Endothelial cell of umbilical vein (primary cell): ENCODE measurements at regions not wholly inside any gene's neighbourhood (a gene's known extent, or its start where the extent isn't known, plus 50 kb on each side); places are given as distances from the start of the nearest gene placed in this dataset.
"Not testable (repeated sequence)": the region's sequence is repeated elsewhere in the genome, so short reads cannot be mapped to it uniquely, and the experiment has no call there.

ENCODE experiments used
- BruUV-seq: library from RNA; stranded (reverse); fragments of 400-500 nt; replicated peaks from 2 replicates; lab custom pipeline; 2021; lab: Mats Ljungman, UMichigan
- CTCF ChIA-PET: fragments of 300-600, 350-600 bp; sonication (Branson Sonifier 250); formaldehyde crosslinking; loops from one replicate; lab custom pipeline; 2021; ENCODE audit warnings: antibody characterized with exemption, inconsistent platforms; lab: Charles Lee
- POLR2A ChIA-PET: fragments of 300-600, 350-600 bp; sonication (Branson Sonifier 250); formaldehyde crosslinking; loops from one replicate; lab custom pipeline; 2021; ENCODE audit warnings: antibody characterized with exemption, inconsistent platforms; lab: Charles Lee
- DNase-seq: peaks from one replicate; pipeline ENCODE4 v3.0.0-alpha.2; 2011; ENCODE audit warnings: low read depth, low spot score
- FAIRE-seq: peaks from 2 replicates; lab custom pipeline; 2011; peaks lifted over from hg19 to GRCh38; lab: Jason Lieb, UNC
- H2AFZ ChIP-seq: 2 replicates; pipeline ENCODE4 v1.6.0; 2012; ENCODE audit warnings: low read depth, low read length, control low read depth, inconsistent platforms
- H3K27ac ChIP-seq: 2 replicates; pipeline ENCODE4 v1.5.1; 2011; ENCODE audit warnings: low read depth, mild to moderate bottlenecking, control low read depth, low read length, moderate library complexity; ENCODE audit not compliant: insufficient read depth
- H3K27me3 ChIP-seq, 2 experiments: 2 replicates each; pipeline versions ENCODE4 v1.6.0 to v1.6.1; 2011; ENCODE audit warnings: low read length in 2 of 2, mixed read lengths in 1 of 2; ENCODE audit not compliant: control insufficient read depth in 2 of 2, insufficient read depth in 2 of 2
- H3K36me3 ChIP-seq, 2 experiments: 2 replicates in 1 of 2; 3 replicates in 1 of 2; pipeline ENCODE4 v1.5.1; 2011; ENCODE audit warnings: low read length in 2 of 2, mild to moderate bottlenecking in 1 of 2, moderate library complexity in 1 of 2; ENCODE audit not compliant: control insufficient read depth in 2 of 2, insufficient read depth in 2 of 2; ENCODE audit errors: extremely low read depth in 1 of 2
- H3K4me1 ChIP-seq: 3 replicates; pipeline ENCODE4 v1.5.1; 2011; ENCODE audit warnings: mild to moderate bottlenecking, low read length; ENCODE audit not compliant: control insufficient read depth, insufficient read depth; ENCODE audit errors: extremely low read depth
- H3K4me2 ChIP-seq: 2 replicates; pipeline ENCODE4 v1.6.1; 2011; ENCODE audit warnings: low read length, control low read depth, mixed read lengths; ENCODE audit not compliant: insufficient read depth
- H3K4me3 ChIP-seq, 3 experiments: fragments of 200-600 bp in 1 of 3; sonication (generic), shearing (Covaris generic) in 1 of 3; replicated peaks in 1 of 3; 2 replicates each; pipeline ENCODE4 v1.5.1; 2011 to 2016; ENCODE audit warnings: control low read depth in 3 of 3, low read length in 3 of 3, mild to moderate bottlenecking in 2 of 3, inconsistent platforms in 1 of 3, low read depth in 1 of 3, moderate library complexity in 1 of 3; ENCODE audit not compliant: insufficient read depth in 1 of 3
- H3K79me2 ChIP-seq: 2 replicates; pipeline ENCODE4 v1.6.0; 2012; ENCODE audit warnings: low read length, inconsistent platforms; ENCODE audit not compliant: control insufficient read depth, insufficient read depth
- H3K9ac ChIP-seq: replicated peaks from 2 replicates; pipeline ENCODE3; 2011; ENCODE audit warnings: low read length, control low read depth; ENCODE audit not compliant: insufficient read depth; ENCODE audit errors: extremely low read depth
- H3K9me1 ChIP-seq: replicated peaks from 3 replicates; pipeline ENCODE4 v1.6.0; 2011; ENCODE audit warnings: mild to moderate bottlenecking, low read length; ENCODE audit not compliant: control insufficient read depth, insufficient read depth; ENCODE audit errors: extremely low read depth
- H3K9me3 ChIP-seq: replicated peaks from 2 replicates; pipeline ENCODE4 v1.5.1; 2012; ENCODE audit warnings: low read length, inconsistent platforms; ENCODE audit not compliant: control insufficient read depth, insufficient read depth
- H4K20me1 ChIP-seq: replicated peaks from 2 replicates; pipeline ENCODE3; 2011; ENCODE audit warnings: mild to moderate bottlenecking, low read length; ENCODE audit not compliant: control insufficient read depth, insufficient read depth; ENCODE audit errors: extremely low read depth
- EZH2 ChIP-seq: IDR thresholded peaks from 2 replicates; pipeline ENCODE4 v1.6.1; 2012; ENCODE audit warnings: borderline replicate concordance, low read depth, mild to moderate bottlenecking, moderate library complexity, low read length, inconsistent platforms; ENCODE audit not compliant: severe bottlenecking
- FOS ChIP-seq: IDR thresholded peaks from 2 replicates; pipeline ENCODE4 v1.6.1; 2011; ENCODE audit warnings: mild to moderate bottlenecking, low read length, moderate library complexity, borderline replicate concordance; ENCODE audit not compliant: insufficient read depth
- GATA2 ChIP-seq: IDR thresholded peaks from 2 replicates; pipeline ENCODE4 v1.7.0; 2011; ENCODE audit warnings: low read depth, mild to moderate bottlenecking, moderate library complexity, mixed read lengths, low read length; ENCODE audit not compliant: insufficient read length, insufficient read depth
- JUN ChIP-seq: IDR thresholded peaks from 2 replicates; pipeline ENCODE4 v1.6.1; 2011; ENCODE audit warnings: borderline replicate concordance, low read depth; ENCODE audit not compliant: insufficient read length, insufficient read depth
- MYC ChIP-seq: IDR thresholded peaks from one replicate; pipeline ENCODE4 v1.6.1; 2011; ENCODE audit warnings: mild to moderate bottlenecking, low read depth, low read length
- POLR2A ChIP-seq: IDR thresholded peaks from 2 replicates; pipeline ENCODE4 v1.6.1; 2012; ENCODE audit warnings: low read depth, mild to moderate bottlenecking, control low read depth, low read length
- POLR2AphosphoS5 ChIP-seq: IDR thresholded peaks from 2 replicates; pipeline ENCODE4 v1.6.1; 2012; ENCODE audit warnings: low read depth, mild to moderate bottlenecking, control low read depth, low read length, moderate library complexity; ENCODE audit not compliant: insufficient read depth
- dilution Hi-C: fragments of 300-500 bp; cut with MboI; formaldehyde crosslinking; loops from one replicate; pipeline ENCODE4 v1.15.0; 2019; ENCODE audit warnings: low sequenced_read_pairs; ENCODE audit not compliant: extremely low pct_ligation_motif_present
- intact Hi-C: fragments of 100-400 bp; cut with micrococcal nuclease; formaldehyde crosslinking; loops from one replicate; pipeline ENCODE4 v1.10.0; 2022
- TF ChIP-seq, protein P1 (sequence below): IDR thresholded peaks from 2 replicates; pipeline ENCODE4 v1.6.1; 2011; ENCODE audit not compliant: insufficient read depth, insufficient read length
- TF ChIP-seq, protein P2 (sequence below), 2 donors: IDR thresholded peaks; 1 replicate in 1 of 2; 2 replicates in 1 of 2; pipeline ENCODE4 v1.5.1; 2011; ENCODE audit warnings: low read length in 2 of 2, mild to moderate bottlenecking in 2 of 2, moderate library complexity in 2 of 2, control low read depth in 1 of 2, inconsistent platforms in 1 of 2, low read depth in 1 of 2; ENCODE audit not compliant: insufficient read depth in 1 of 2; ENCODE audit errors: extremely low read depth in 1 of 2

DNA sequence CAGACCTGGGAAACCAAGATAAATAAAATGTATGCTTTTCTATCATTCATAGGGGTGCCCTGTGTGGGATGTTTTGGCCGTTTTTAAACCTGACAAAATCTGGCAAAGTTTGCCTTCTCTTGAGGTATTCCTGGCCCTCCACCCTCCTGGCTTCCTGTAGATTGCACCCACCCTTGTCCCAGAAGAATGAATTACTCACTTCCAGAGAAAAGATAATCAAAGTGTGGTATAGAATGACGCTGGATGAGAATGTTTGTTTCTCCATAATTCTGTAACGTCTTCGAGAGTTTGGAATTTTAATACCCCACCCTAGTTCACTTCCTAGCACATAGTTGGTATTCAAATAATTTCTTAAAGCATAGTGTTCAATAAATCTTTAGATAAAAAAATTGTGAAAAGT is 519.7 kb upstream of the PFKP start:
- POLR2A ChIA-PET = no interaction called here
- H3K9me1 ChIP-seq = no peaks in the 10 kb centered on the region
- no peaks in the 10 kb centered on the region for H3K79me2 ChIP-seq
- no peaks in the 10 kb centered on the region for H4K20me1 ChIP-seq
- H3K27me3 ChIP-seq = no peaks in the 10 kb centered on the region
- intact Hi-C loops (no loop called here), dilution Hi-C loops (no loop called here)
- H3K9me3 ChIP-seq = peaks cover 5% of the 10 kb centered on the region
- H2AFZ ChIP-seq = no peak overlapping the region
- CTCF ChIA-PET = no interaction called here
- H3K9ac ChIP-seq = no peak overlapping the region
- no TSS peak for BruUV-seq
- no peak overlapping the region for H3K4me2 ChIP-seq
- no peak for FAIRE-seq
- no peak overlapping the region for H3K27ac ChIP-seq
- no peaks in the 10 kb centered on the region for H3K36me3 ChIP-seq
- H3K4me3 ChIP-seq = no peak overlapping the region
- no peak for DNase-seq
- TF ChIP-seq POLR2A (no peak), JUN (no peak), MYC (no peak), GATA2 (no peak), EZH2 (no peak), POLR2AphosphoS5 (no peak), FOS (no peak)
- TF ChIP-seq, protein P1, sequence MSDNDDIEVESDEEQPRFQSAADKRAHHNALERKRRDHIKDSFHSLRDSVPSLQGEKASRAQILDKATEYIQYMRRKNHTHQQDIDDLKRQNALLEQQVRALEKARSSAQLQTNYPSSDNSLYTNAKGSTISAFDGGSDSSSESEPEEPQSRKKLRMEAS = no peak
- TF ChIP-seq, protein P2, sequence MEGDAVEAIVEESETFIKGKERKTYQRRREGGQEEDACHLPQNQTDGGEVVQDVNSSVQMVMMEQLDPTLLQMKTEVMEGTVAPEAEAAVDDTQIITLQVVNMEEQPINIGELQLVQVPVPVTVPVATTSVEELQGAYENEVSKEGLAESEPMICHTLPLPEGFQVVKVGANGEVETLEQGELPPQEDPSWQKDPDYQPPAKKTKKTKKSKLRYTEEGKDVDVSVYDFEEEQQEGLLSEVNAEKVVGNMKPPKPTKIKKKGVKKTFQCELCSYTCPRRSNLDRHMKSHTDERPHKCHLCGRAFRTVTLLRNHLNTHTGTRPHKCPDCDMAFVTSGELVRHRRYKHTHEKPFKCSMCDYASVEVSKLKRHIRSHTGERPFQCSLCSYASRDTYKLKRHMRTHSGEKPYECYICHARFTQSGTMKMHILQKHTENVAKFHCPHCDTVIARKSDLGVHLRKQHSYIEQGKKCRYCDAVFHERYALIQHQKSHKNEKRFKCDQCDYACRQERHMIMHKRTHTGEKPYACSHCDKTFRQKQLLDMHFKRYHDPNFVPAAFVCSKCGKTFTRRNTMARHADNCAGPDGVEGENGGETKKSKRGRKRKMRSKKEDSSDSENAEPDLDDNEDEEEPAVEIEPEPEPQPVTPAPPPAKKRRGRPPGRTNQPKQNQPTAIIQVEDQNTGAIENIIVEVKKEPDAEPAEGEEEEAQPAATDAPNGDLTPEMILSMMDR (IDR thresholded peaks at IDR 0.05; ENCODE audit: extremely low read depth in 1 of 2, insufficient read depth in 1 of 2, low read depth in 1 of 2, low read length in 2 of 2) = no peak
- no peaks in the 10 kb centered on the region for H3K4me1 ChIP-seq

DNA sequence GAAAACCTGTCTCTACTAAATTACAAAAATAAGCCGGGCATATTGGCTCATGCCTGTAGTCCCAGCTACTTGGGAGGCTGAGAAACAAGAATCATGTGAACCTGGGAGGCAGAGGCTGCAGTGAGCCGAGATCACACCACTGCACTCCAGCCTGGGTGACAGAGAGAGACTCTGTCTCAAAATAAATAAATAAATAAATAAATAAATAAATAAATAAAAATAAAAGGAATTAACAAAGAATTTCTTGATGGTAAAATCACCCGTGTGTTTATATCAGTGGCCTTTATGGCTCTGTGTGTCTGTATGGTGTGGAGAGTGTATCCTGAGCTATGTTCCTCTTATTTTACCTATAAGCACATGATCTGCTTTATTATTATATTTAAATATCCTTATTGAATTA is 520.5 kb upstream of the PFKP start:
- H3K9me1 ChIP-seq, intact Hi-C loops, H3K9ac ChIP-seq, H3K4me2 ChIP-seq, H3K79me2 ChIP-seq, H3K4me3 ChIP-seq, H3K36me3 ChIP-seq, FAIRE-seq, DNase-seq, H3K9me3 ChIP-seq, H3K27ac ChIP-seq, H3K27me3 ChIP-seq, CTCF ChIA-PET, POLR2A ChIA-PET, H2AFZ ChIP-seq, BruUV-seq, H4K20me1 ChIP-seq, dilution Hi-C loops, H3K4me1 ChIP-seq: not testable (repeated sequence)
